ENCODE measurements at regions not wholly inside any gene's neighbourhood (a gene's known extent, or its start where the extent isn't known, plus 50 kb on each side); places are given as distances from the start of the nearest gene placed in this dataset.

DNA sequence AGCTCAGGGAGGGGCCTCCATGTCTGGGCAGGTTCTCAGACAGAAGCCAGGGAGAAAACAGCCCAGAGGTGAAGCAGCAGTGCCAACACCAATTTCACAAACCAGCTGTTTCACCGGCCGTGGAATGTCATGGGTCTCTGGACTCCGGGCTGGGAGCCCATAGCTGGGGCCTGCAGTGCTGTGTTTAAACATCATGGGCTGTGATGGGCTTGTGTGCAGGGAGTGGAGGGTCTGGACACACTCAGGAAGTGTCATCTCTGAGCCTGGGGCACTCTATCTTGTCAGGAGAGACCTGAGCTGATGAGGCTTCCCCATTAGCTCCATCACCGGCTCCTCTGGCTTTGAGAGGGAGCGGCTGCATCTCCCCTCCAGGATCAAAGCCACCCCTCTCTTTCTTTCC is 173.6 kb upstream of the IGSF21 start:
- no peak for DNase-seq

DNA sequence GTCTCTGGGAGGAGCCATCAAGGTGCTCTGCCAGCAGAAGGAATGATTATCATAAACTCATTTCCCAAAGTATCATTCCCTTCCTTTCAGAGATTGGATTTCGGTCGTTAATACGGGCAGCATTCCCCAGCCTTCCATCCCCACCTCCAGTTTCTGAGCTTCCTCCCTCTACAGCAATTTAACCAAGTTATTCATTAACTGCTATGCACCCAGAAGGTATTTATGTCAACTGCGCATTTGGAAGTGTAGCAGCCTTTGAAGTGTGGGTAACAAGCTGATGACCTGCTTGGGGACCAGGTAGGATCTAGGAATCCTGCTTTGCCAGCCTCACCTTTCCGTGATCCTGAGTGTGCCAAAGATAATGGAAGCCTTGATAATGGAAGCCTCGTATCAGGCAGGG is 172.4 kb upstream of the IGSF21 start:
- no peak for DNase-seq

DNA sequence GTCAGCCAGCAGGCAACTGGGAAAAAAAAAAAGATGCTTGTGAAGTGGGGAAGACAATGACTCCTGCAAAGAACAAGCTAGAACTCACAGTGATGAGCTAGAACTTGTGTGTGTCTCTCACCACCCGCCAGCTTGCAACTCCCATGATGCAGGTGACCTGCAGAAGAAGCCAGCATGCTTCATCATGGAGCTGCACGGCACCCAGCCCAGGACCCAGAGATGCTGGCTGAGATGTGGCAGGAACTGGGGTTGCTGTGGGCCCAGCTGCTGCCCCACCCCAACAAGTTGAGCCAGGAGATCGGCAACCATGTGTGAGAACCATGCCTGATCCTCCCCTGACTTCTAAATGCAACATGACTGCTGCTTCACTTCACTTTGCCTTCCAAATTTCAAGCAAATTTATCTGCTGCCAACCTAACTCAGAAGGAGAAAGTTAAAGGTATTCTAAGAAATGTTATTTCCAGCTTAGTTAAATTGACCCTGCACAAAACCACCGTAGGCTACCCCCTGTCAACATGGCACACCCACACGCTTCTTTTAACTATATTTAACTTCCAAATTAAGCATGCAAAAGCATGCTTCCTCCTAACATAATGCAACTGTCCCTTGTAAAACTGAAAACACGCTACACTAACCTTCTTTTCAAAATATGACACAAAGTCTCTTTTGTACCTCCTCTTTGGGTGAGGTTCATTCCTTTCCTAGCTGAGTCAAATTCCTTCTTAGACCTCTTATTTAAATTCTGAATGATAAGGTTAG is 166.0 kb upstream of the IGSF21 start:
- DNase-seq: no peak

DNA sequence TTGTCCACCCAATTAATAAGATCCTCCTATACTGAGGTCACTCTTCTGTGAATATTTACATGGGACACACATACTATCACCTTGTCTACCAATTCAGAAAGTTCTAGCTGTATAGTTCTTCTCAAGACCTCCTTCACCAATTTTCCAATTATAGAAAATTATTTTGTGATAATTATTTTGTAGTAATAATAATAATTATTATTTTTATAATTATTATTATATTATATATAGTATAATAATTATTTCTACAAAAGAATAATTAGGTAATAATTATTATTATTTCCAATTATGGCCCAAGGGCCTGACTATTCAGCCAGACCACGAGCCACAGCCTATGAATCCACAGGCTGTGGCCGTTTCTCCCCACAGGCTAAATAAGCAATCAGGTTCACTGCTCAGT is 164.1 kb upstream of the IGSF21 start:
- DNase-seq: no peak

DNA sequence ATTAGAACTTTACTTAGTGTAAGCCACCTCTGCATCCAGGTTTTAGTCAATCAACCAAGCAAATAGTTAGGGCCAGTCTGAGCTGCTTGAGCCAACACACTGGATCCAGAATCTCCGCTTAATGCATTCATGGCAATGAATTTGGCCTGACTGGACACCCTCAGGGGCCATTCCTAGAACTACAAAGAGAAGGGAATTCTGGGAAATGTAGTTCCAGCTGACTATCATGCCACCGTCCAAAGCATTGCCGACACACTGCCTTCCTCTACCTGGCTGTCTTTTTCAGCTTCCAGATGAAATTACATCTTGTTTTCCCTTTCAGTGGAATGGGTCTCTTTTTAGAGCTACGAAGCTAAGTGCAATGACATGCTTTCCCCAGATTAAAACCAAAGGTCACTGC is 163.0 kb upstream of the IGSF21 start:
- no peak for DNase-seq

DNA sequence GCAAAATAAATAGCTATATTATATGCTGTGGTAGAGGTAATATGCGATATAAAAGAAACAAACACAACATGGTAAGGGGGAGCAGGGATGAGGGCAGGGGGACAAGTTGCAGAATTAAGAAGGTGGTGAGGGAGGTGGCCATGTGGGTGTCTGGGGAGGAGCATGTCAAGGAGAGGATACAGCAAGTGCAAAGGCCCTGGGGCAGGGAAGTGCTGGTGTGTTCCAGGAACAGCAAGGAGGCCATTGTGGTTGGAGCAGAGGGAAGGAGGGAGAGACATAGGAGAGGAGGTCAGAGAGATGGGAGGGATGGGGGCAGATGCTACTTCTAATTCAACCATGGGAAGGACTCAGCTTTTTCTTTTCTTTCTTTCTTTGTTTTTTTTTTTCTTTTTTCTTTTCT is 161.2 kb upstream of the IGSF21 start:
- no peak for DNase-seq

DNA sequence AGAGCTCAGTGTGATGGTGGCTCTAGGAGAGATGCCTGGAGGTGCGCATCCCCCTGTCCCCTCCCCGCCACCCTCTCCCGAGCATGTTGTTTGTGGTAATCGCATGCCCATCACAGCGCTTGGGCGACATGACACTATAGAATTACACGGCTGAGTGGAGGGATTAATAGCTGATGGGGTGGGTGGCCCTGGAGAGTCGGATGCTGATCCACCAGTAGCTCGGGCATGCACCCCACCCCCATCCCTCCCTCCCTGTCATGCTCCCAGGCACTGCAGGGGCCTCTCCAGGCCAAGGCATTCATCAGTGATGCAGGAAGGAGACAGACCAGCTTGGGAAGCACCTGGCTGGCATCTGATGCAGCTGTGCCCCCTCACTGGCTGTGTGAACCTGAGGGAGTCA is 159.0 kb upstream of the IGSF21 start:
- no peak for DNase-seq

DNA sequence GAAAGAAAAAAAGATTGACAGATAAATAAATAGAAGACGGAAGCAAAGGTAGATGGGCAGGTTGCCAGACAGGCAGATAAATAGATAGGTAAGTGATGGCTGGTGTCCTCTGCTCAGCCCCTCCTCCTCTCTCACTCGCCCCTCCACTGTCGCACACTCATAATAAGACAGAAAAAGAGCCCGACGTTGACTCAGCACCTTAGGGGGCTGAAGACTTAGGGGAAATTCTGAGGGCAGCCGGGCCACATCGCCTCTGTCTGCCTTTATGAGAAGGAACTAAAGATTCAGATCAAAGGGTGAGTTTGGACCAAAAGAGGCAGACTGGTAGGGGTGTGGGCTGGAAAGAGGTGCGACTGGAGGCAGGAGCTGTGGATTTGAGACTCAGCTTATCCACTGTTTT is 158.1 kb upstream of the IGSF21 start:
- no peak for DNase-seq

DNA sequence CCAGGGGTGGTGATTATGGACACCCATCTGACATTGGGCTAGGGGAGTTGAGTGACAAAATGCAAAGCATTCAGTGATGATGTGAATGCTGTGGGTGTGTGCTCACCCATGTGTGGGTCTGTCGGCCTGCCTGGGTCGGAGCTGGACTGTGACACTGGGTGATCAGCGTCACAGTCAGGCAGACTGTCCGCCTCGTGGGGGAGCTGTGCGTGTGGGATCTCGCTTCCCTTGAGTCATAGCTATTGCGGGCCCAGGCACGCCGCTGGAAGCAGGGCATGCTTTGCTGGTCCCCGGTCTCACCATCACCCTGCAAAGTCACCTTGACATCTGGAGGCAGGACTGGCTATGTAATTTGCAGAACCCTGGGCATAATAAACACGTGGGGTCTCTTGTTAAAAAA is 156.9 kb upstream of the IGSF21 start:
- DNase-seq: no peak

DNA sequence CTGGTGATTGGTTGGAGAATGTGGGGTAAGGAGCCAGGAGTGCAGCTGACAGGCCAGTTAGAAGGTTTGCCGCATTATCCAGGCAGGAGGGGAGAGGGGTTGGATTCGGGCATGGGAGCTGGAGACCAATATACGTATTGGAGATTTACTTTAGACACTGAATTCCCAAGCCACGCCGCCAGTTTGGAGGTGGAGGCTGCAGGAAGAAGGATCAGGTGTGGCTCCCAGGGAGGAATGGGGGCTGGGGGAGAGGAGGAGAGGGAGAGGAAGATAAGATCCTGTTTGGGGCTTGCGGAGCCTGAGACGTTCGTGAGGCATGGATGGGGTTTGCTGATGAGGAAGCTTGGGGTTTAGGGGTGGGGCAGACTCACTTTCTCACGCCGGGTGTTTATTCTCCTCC is 155.1 kb upstream of the IGSF21 start:
- DNase-seq: no peak

DNA sequence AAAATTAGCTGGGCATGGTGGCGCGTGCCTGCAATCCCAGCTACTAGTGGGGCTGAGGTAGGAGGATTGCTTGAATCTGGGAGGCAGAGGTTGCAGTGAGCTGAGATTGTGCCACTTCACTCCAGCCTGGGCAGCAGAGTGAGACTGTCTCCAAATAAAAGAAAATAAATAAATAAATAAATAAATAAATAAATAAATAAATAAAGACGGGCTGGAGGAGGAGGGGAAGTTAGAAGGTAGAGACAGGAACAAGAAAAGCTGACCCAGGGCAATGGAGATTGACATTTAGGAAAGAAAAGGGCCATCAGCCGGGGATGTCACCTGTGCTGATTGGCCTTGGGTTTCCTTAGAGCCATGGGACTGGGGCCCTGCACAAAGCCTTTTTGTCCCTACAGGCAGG is 153.7 kb upstream of the IGSF21 start:
- no peak for DNase-seq

DNA sequence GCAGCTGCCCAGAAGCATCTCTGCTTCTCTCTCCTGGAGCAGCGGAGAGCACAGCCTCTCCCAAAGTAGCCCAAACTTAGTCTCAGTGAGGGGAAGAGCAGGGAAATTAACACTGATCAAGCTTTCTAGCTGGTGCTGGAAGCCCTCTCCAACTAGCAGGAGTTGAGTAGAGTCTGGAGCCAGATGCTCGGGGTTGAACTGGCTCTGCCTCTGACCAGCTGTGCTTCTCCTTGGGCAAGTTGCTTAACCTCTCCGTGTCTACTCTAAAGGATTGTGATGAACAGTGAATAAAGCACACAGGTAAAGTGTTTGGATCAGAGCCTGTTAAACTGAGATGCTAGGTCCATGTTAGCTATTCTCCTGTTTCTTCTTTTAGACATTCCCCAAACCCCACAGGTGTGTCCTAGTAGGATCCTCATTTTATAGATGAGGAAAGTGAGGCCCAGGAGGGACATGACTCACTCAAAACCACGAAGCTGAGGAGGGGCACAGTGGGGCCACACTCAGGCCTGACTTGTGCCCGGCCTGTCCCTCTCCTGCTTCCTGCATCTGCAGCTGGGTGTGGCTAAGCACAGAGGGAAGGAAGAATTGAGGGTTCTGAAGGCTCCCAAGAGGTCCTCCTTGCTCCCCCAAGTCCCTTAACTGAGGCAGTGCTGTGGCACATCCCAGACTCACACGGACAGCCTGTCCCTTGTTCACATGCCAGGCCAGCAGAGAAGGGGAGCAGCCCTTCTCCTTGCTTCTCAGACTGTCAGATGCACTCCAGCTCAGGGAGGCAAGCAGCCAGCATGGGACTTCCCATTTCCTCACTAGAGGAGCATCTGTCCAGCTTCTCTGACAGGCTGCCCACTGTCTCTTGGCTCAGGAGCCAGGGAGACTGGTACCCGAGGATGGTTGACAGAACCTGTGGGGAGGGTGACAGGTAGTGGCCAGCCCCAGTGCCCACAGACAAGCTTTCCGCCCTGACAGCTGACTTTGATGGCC is 152.0 kb upstream of the IGSF21 start:
- DNase-seq: no peak

DNA sequence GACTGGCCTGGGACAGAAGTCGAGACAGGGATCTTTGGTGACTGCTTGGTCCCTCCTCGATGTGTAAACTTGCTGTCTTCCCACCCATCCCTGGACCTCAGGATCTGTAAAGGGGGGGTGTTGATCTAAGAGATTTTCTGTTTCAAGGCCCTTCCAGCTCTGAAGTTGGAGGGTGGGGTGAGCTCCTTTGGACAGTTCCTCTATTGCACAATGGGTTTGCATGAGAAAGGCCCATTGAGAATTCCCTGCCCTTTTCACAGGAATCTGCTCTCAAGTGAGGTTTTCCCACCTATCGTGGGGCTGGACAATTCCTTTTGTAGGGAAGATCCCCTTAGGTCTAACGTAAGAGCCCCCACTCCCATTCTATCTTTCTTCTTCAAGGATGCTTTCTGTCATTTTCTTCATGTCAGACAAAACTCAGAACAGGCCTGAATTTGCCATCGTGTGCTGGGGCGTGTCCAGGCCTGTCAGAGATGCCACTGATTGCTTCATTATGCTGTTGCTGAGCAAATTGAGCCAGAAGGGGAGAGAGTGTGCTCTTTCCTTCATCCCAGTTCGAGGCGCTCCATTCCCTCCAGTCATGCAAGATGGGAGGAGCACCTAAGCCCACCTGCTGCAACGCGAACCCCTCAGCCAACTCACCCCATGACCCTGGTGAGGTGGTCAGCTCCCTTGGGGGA is 149.9 kb upstream of the IGSF21 start:
- DNase-seq: no peak

DNA sequence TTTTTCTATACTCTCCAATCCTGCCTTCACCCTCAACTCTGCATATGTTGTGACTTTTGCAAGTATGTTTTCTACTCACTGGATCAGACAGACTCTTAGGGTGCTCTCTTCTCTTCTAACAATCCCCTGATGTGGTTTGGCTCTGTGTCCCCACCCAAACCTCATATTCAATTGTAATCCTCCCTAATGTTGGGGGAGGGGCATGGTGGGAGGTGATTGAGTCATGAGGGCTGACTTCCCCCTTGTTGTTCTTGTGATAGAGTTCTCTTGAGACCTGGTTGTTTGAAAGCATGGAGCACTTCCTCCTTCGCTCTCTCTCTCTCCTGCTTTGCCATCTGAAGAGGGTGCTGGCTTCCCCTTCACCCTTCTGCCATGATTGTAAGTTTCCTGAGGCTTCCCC is 148.9 kb upstream of the IGSF21 start:
- no peak for DNase-seq

DNA sequence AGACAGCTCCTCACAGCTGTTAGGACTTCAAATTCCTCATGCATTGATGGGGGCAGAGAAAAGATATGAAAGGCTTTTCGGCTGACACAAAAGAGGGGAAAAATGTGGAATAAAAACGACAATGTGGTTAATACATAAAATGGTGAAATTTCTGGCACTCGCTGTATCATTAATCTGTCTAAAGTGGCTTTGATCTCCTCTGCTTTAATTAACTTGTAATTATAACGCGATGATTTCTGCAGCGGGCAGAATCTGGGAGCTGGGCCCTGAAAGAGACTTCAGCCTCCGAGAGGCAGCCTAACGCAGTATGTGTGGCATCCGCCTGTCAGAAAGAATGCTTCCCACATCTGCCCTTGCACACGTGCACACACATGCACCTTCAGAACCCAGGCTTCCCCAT is 144.1 kb upstream of the IGSF21 start:
- DNase-seq: no peak

DNA sequence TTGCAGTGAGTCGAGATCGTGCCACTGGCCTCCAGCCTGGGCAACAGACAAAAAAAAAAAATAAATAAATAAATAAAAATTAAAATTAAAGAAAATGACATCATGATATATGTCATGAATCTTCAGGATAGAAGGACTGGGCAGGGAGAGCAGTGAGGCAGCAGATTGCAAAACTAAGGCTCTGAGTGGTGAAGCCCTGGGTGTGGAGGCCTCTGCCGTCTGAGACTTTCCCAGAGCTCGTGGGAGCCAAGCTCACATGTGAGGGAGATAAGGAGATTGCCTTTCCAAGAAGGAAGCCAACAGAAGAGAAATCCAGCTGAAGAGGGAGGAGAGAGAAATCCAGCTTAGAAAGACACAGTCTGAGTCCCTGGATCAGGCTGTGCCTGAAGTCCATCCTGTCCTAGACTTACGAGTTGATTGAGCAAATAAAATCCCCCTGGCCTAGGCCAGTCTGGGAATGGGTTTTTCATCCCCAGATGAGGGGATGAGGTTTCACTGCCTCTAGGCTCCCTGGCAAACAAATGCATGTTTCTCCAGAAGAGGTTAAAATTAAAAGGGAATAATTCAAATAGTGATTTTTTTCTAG is 142.0 kb upstream of the IGSF21 start:
- DNase-seq: no peak

DNA sequence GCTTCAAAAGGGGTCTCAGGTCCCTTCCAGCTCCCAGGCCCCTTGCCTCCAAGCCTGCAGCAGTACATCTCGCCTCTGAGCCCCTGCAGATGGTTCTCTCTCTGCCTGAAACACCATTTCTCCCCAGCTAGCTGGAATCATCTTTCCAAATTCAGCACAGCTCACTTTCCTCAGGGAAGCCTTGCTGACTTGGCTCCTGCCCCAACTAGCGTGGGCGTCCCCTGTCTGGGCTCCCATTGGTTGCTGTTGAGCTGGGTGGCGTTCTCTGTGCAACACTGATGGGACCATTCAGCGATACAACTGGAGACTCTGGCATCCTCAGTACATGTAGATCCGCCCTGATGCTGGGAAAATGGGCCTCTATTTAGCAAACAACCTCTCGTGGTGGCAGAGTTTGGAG is 141.3 kb upstream of the IGSF21 start:
- no peak for DNase-seq

DNA sequence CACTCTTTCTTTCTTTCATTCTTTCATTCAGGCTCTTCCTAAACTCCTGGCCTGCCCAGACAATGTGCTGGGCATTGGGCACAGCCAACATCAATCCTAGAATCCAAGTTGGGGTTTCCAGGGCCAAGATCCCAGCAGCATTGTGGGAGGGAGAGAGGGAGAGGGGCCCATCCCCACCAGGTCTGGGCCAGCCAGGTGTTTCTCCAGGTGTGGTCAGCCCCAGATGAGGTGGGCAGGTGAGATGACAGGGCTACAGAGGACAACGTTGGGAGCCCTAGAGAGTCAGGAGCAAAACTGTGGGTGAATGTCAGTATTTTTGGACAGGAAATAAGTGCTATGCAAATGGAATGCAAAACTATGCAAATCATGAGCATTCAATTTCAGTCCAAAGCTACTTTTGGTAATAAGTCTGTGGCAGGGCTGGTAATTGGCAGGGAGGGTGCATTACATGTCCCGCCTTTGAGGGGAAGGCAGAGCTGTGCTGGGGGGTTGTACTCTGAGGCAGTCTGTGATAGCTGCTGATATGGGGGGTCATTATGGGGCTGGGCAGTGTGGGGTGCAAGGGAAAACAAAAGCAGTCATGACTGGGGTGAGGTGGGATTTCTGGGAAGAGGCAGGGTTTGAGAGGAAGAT is 139.9 kb upstream of the IGSF21 start:
- no peak for DNase-seq

DNA sequence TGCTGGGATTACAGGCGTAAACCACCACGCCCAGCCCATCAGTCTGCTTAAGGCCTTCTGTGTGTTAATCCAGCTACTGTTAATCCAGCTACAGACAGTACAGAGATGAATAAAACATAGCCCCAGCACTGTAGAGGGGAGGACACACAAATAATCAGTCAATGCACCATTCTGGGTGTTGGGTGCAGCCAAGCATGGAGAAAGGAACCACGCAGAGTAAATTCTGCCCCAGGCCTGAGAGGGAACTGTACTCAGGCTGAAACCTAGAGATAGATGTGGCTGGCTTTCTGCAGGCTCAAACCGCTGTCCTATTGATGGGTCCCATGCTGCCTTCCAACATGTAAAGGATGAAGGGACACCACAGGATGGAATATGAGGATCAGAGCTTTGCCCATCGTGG is 136.8 kb upstream of the IGSF21 start:
- no peak for DNase-seq

DNA sequence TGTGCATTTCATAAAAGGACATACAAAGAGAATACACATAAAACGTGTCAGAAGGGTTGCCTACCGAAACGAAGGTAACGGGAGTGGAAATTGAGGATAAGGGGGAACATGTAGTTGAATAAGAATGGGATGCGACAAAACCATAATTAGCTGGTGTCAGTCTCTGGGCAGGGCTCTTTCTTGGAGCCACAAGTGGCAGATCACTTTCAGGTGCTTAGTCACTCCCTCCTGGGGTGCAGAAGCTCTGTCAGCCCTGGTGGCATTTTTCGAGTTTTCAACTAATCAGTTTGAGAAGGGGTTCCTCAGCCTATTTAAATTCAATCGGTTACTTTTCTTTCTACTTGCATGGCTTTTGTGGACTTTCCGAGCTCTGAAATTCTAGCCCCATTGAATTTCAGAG is 133.9 kb upstream of the IGSF21 start:
- no peak for DNase-seq

DNA sequence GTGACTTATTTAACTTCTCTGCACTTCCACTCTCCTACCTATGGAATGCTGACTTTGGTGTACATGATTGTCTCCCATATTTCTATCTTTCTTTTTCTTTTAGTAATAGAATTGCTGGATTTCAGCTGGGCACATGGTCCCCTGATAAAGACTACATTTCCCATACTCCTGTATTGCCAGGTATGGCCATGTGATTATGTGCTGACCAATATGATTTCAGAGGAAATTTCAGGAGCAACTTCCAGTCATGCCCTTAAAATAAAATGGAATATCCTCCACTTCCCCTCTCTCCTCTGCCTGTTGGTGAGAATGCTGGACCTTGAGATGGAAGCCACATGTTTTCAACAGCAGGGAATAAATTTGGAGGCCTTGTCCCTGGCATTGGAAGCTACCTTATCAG is 130.7 kb upstream of the IGSF21 start:
- DNase-seq: no peak

DNA sequence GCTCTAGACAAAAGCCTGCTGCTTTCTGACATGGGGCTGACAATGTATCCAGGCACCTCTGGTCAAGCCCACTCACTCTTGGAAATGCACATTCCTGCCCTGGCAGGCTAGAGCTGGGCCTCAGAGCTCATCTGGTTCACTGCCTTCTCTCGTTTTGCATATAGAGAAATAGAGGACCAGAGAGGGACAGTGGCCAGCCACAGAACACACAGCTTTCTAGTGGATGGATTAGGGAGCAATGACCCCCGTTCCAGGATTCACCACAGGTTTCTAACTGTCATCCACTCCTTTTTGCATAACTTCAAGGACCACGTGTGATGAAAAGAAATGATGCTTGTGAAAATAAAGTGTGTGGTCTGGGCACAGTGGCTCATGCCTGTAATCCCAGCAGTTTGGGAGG is 129.6 kb upstream of the IGSF21 start:
- no peak for DNase-seq

DNA sequence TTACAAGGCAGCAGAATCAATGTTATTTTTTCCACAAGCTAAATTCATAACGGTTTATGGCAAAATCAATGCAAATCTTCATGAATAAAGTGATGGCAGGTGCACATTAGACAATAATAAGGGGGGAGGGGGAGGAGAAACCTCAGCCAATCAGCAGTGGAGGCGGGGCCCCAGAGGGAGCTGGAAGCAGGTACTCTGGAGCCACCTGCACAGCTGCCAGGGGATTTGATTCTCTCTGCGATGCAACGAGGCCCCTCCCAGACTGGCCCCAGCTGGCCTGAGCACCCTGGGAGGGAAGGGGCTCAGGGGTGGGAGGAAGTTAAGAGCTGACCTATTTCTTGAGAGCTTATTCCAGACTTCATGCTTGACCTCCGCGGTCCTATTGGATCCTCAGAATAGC is 127.8 kb upstream of the IGSF21 start:
- no peak for DNase-seq

Data from EL (cell line).